SK-MEL-5 (cell line): ENCODE measurements at regions not wholly inside any gene's neighbourhood (a gene's known extent, or its start where the extent isn't known, plus 50 kb on each side); places are given as distances from the start of the nearest gene placed in this dataset.
"Not testable (repeated sequence)": the region's sequence is repeated elsewhere in the genome, so short reads cannot be mapped to it uniquely, and the experiment has no call there.

Experiments used
- DNase-seq: peaks from one replicate; pipeline ENCODE4 v3.0.0-alpha.2; 2016; ENCODE audit warnings: low read depth, low spot score
- in situ Hi-C: cut with HindIII; loops from 2 replicates; pipeline ENCODE4 v1.10.0; 2016; ENCODE audit warnings: low sequenced_read_pairs, high pct_unique_total_duplicates, low pct_unique_long_range_greater_than_20kb

- no peak for DNase-seq
- in situ Hi-C loops, result no loop called here
Observed at GRCh38 chr2:9704600-9704999, 73.8 kb upstream of the YWHAQ start.

GRCh38 chr2:9705196-9705595, 74.4 kb upstream of the YWHAQ start:
- no peak for DNase-seq
- in situ Hi-C loops, result no loop called here

GRCh38 chr2:9707008-9707407, 76.2 kb upstream of the YWHAQ start:
- no peak for DNase-seq
- in situ Hi-C loops, result no loop called here

GRCh38 chr2:9707611-9708160, 76.9 kb upstream of the YWHAQ start:
- DNase-seq, result no peak
- in situ Hi-C loops, result no loop called here

- in situ Hi-C loops, result no loop called here
- DNase-seq, result no peak
Observed at GRCh38 chr2:9708683-9709538, 78.1 kb upstream of the YWHAQ start.

- DNase-seq, result no peak
- in situ Hi-C loops, result no loop called here
Observed at GRCh38 chr2:9709539-9710285, 78.9 kb upstream of the YWHAQ start.

- no peak for DNase-seq
- in situ Hi-C loops, result no loop called here
Observed at GRCh38 chr2:9710311-9710710, 79.5 kb upstream of the YWHAQ start.

GRCh38 chr2:9712263-9712662, 81.5 kb upstream of the YWHAQ start:
- DNase-seq, result no peak
- in situ Hi-C loops, result no loop called here

- DNase-seq, result no peak
- in situ Hi-C loops, result no loop called here
Observed at GRCh38 chr2:9714630-9715214, 83.9 kb upstream of the YWHAQ start.

- no peak for DNase-seq
- in situ Hi-C loops, result no loop called here
Observed at GRCh38 chr2:9715238-9715637, 84.4 kb upstream of the YWHAQ start.

GRCh38 chr2:9717886-9718451, 87.2 kb upstream of the YWHAQ start:
- in situ Hi-C loops, result no loop called here
- DNase-seq, result no peak

GRCh38 chr2:9720352-9721093, 89.7 kb upstream of the YWHAQ start:
- in situ Hi-C loops, result no loop called here
- no peak for DNase-seq

GRCh38 chr2:9721344-9721743, 90.5 kb upstream of the YWHAQ start:
- DNase-seq, result no peak
- in situ Hi-C loops, result no loop called here

- no peak for DNase-seq
- in situ Hi-C loops, result no loop called here
Observed at GRCh38 chr2:9722451-9722850, 91.7 kb upstream of the YWHAQ start.

- no peak for DNase-seq
- in situ Hi-C loops, result no loop called here
Observed at GRCh38 chr2:9724565-9724964, 93.8 kb upstream of the YWHAQ start.

GRCh38 chr2:9725106-9725505, 94.3 kb upstream of the YWHAQ start:
- DNase-seq, result no peak
- in situ Hi-C loops, result no loop called here

- DNase-seq, in situ Hi-C loops: not testable (repeated sequence)
Observed at GRCh38 chr2:9726016-9726415, 95.2 kb upstream of the YWHAQ start.
